PC-9 (cell line): ENCODE measurements at regions not wholly inside any gene's neighbourhood (a gene's known extent, or its start where the extent isn't known, plus 50 kb on each side); places are given as distances from the start of the nearest gene placed in this dataset.

Experiments
- EZH2 ChIP-seq: fragments of 200-600 bp; sonication (generic); IDR thresholded peaks from 2 replicates; pipeline ENCODE4 v1.8.0; 2017; ENCODE audit warnings: antibody characterized with exemption, low read depth
- TF ChIP-seq, protein P1 (sequence below): fragments of 200-600 bp; sonication (generic); conservative IDR thresholded peaks from 2 replicates; pipeline ENCODE4 v1.6.1; 2017; ENCODE audit warnings: mixed run types, antibody characterized with exemption, mild to moderate bottlenecking, moderate library complexity

DNA sequence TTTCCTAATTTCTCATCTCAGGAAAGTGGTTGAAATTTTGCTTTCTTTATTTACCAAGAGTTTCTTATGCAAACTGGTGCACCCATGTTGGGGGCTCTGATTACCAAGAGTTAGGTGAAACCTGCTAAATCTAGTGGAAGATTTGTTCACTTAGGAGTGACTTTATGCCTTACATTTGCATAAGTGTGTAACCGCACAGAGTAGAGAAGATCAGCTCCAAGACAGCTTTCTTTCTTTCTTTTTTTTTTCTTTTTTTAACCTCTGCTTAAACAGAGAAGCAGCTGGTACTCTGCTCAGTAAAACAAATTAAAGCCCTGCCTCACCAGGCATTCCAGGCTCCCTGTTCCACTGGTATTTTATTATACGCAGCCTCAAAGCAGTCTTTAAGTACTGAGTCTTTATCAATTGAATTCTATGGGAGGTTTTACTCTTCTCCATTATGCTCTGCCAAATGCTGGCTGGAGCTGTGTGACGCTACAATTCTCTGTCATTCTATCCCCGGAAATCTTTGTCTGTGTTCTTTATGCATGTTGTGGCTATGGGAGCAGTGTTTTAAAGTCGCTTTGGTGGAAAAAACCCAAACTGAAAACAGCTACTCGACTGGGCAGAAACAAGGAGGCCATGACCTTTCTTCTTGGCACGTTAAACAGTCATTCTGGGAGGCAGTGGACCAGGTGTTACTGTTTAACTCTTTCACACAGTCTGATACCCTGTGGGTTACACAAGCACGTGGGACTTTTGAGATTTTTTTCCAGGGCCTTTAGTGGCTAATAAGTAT lies 55.2 kb upstream of the GBE1 start:
- TF ChIP-seq, protein P1, sequence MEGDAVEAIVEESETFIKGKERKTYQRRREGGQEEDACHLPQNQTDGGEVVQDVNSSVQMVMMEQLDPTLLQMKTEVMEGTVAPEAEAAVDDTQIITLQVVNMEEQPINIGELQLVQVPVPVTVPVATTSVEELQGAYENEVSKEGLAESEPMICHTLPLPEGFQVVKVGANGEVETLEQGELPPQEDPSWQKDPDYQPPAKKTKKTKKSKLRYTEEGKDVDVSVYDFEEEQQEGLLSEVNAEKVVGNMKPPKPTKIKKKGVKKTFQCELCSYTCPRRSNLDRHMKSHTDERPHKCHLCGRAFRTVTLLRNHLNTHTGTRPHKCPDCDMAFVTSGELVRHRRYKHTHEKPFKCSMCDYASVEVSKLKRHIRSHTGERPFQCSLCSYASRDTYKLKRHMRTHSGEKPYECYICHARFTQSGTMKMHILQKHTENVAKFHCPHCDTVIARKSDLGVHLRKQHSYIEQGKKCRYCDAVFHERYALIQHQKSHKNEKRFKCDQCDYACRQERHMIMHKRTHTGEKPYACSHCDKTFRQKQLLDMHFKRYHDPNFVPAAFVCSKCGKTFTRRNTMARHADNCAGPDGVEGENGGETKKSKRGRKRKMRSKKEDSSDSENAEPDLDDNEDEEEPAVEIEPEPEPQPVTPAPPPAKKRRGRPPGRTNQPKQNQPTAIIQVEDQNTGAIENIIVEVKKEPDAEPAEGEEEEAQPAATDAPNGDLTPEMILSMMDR, result no peak
- TF ChIP-seq EZH2, result no peak
